ENCODE measurements at regions not wholly inside any gene's neighbourhood (a gene's known extent, or its start where the extent isn't known, plus 50 kb on each side); places are given as distances from the start of the nearest gene placed in this dataset.

- no peak for FAIRE-seq
Observed at GRCh38 chr6:91149246-91149955, 562.5 kb upstream of the MAP3K7 start.

- FAIRE-seq, result no peak
Observed at GRCh38 chr6:91144126-91144525, 557.3 kb upstream of the MAP3K7 start.

GRCh38 chr6:91142154-91142553 lies 555.3 kb upstream of the MAP3K7 start:
- no peak for FAIRE-seq

- FAIRE-seq, result no peak
Observed at GRCh38 chr6:91141346-91141745, 554.5 kb upstream of the MAP3K7 start.

GRCh38 chr6:91140449-91140848 lies 553.6 kb upstream of the MAP3K7 start:
- no peak for FAIRE-seq

- FAIRE-seq, result no peak
Observed at GRCh38 chr6:91137286-91137685, 550.4 kb upstream of the MAP3K7 start.

GRCh38 chr6:91135406-91136103 lies 548.7 kb upstream of the MAP3K7 start:
- FAIRE-seq, result no peak

- no peak for FAIRE-seq
Observed at GRCh38 chr6:91132461-91132860, 545.6 kb upstream of the MAP3K7 start.

- FAIRE-seq, result no peak
Observed at GRCh38 chr6:91130126-91130525, 543.3 kb upstream of the MAP3K7 start.

GRCh38 chr6:91127752-91128151 lies 540.9 kb upstream of the MAP3K7 start:
- no peak for FAIRE-seq

- FAIRE-seq, result no peak
Observed at GRCh38 chr6:91126876-91127275, 540.0 kb upstream of the MAP3K7 start.

GRCh38 chr6:91117550-91117949 lies 530.7 kb upstream of the MAP3K7 start:
- FAIRE-seq, result no peak

- no peak for FAIRE-seq
Observed at GRCh38 chr6:91114123-91114708, 527.3 kb upstream of the MAP3K7 start.

- no peak for FAIRE-seq
Observed at GRCh38 chr6:91106083-91106482, 519.2 kb upstream of the MAP3K7 start.

GRCh38 chr6:91105532-91105931 lies 518.7 kb upstream of the MAP3K7 start:
- FAIRE-seq, result no peak

- FAIRE-seq, result no peak
Observed at GRCh38 chr6:91099479-91099878, 512.6 kb upstream of the MAP3K7 start.

- no peak for FAIRE-seq
Observed at GRCh38 chr6:91098006-91098405, 511.1 kb upstream of the MAP3K7 start.

- no peak for FAIRE-seq
Observed at GRCh38 chr6:91097364-91097763, 510.5 kb upstream of the MAP3K7 start.

GRCh38 chr6:91094806-91095475 lies 508.1 kb upstream of the MAP3K7 start:
- no peak for FAIRE-seq

- no peak for FAIRE-seq
Observed at GRCh38 chr6:91094341-91094740, 507.5 kb upstream of the MAP3K7 start.

- FAIRE-seq, result no peak
Observed at GRCh38 chr6:91088976-91089375, 502.1 kb upstream of the MAP3K7 start.

- FAIRE-seq, result no peak
Observed at GRCh38 chr6:91088515-91088914, 501.6 kb upstream of the MAP3K7 start.

- no peak for FAIRE-seq
Observed at GRCh38 chr6:91087908-91088307, 501.0 kb upstream of the MAP3K7 start.

- no peak for FAIRE-seq
Observed at GRCh38 chr6:91083211-91083610, 496.3 kb upstream of the MAP3K7 start.

Measured in TTC549 (cell line).